ENCODE measurements at regions not wholly inside any gene's neighbourhood (a gene's known extent, or its start where the extent isn't known, plus 50 kb on each side); places are given as distances from the start of the nearest gene placed in this dataset.

GRCh38 chr11:35046681-35047080 is 92.3 kb upstream of the CD44 start:
- Histone ChIP-seq H3K9ac (ENCODE audit: low read length) (no peak overlapping the region), H3K79me2 (ENCODE audit: insufficient read depth, low read length) (no peaks in the 10 kb centered on the region), H3K4me1 (ENCODE audit: control insufficient read depth in 1 of 2, insufficient read depth in 2 of 2, low read length in 2 of 2) (no peaks in the 10 kb centered on the region), H3K4me2 (ENCODE audit: low read length) (no peak overlapping the region), H3K4me3 (replicated peaks in 1 of 2; ENCODE audit: low read depth in 1 of 2, low read length in 2 of 2) (no peak overlapping the region), H3K27ac (ENCODE audit: low read depth, low read length) (no peak overlapping the region), H4K20me1 (ENCODE audit: insufficient read depth) (no peaks in the 10 kb centered on the region), H2AFZ (ENCODE audit: low read depth, low read length, poor library complexity, severe bottlenecking) (no peak overlapping the region), H3K9me3 (ENCODE audit: control insufficient read depth in 1 of 2, insufficient read depth in 1 of 2, low read depth in 1 of 2, low read length in 2 of 2) (no peaks in the 10 kb centered on the region), H3K27me3 (ENCODE audit: insufficient read depth, low read length) (no peaks in the 10 kb centered on the region), H3K36me3 (ENCODE audit: control insufficient read depth in 1 of 2, insufficient read depth in 2 of 2, low read length in 2 of 2) (no peaks in the 10 kb centered on the region), H3K9me2 (ENCODE audit: insufficient read depth) (no peaks in the 10 kb centered on the region)
- CTCF ChIA-PET, result no interaction called here
- TF ChIP-seq, protein P1, sequence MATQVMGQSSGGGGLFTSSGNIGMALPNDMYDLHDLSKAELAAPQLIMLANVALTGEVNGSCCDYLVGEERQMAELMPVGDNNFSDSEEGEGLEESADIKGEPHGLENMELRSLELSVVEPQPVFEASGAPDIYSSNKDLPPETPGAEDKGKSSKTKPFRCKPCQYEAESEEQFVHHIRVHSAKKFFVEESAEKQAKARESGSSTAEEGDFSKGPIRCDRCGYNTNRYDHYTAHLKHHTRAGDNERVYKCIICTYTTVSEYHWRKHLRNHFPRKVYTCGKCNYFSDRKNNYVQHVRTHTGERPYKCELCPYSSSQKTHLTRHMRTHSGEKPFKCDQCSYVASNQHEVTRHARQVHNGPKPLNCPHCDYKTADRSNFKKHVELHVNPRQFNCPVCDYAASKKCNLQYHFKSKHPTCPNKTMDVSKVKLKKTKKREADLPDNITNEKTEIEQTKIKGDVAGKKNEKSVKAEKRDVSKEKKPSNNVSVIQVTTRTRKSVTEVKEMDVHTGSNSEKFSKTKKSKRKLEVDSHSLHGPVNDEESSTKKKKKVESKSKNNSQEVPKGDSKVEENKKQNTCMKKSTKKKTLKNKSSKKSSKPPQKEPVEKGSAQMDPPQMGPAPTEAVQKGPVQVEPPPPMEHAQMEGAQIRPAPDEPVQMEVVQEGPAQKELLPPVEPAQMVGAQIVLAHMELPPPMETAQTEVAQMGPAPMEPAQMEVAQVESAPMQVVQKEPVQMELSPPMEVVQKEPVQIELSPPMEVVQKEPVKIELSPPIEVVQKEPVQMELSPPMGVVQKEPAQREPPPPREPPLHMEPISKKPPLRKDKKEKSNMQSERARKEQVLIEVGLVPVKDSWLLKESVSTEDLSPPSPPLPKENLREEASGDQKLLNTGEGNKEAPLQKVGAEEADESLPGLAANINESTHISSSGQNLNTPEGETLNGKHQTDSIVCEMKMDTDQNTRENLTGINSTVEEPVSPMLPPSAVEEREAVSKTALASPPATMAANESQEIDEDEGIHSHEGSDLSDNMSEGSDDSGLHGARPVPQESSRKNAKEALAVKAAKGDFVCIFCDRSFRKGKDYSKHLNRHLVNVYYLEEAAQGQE (IDR thresholded peaks at IDR 0.05; ENCODE audit: low read depth), result no peak
- TF ChIP-seq EZH2phosphoT487 (IDR thresholded peaks at IDR 0.05; ENCODE audit: borderline replicate concordance) (no peak), TCF7L2 (IDR thresholded peaks at IDR 0.05; ENCODE audit: borderline replicate concordance, extremely low read depth, insufficient read depth, insufficient read length) (no peak), CTCF (IDR thresholded peaks at IDR 0.05 in 2 of 3, conservative IDR thresholded peaks at IDR 0.05 in 1 of 3; ENCODE audit: borderline replicate concordance in 1 of 3, insufficient read depth in 1 of 3, low read depth in 2 of 3, low read length in 2 of 3) (no peak), FOSL1 (IDR thresholded peaks at IDR 0.05; ENCODE audit: low read depth) (no peak), SRF (IDR thresholded peaks at IDR 0.05; ENCODE audit: low read depth) (no peak), CBX3 (IDR thresholded peaks at IDR 0.05; ENCODE audit: low read depth) (no peak)
- TF ChIP-seq, protein P2, sequence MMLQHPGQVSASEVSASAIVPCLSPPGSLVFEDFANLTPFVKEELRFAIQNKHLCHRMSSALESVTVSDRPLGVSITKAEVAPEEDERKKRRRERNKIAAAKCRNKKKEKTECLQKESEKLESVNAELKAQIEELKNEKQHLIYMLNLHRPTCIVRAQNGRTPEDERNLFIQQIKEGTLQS (IDR thresholded peaks at IDR 0.05), result no peak
- ATAC-seq, result no peak
- intact Hi-C loops (cut with micrococcal nuclease), result no loop called here
- POLR2A ChIA-PET, result no interaction called here
- DNase-seq (ENCODE audit: low read depth, low spot score), result no peak
- RAD21 ChIA-PET (ENCODE audit: low non-redundant PET in 1 of 2, low total read pairs in 2 of 2, uncharacterized antibody in 2 of 2, unreplicated experiment in 2 of 2), result no interaction called here
- no TSS peak for BruUV-seq (replicated peaks)

Measured in HCT116 (cell line).